ENCODE measurements at regions not wholly inside any gene's neighbourhood (a gene's known extent, or its start where the extent isn't known, plus 50 kb on each side); places are given as distances from the start of the nearest gene placed in this dataset.
A peak's percentile ranks its signal among the peaks of the same experiment; 100 is the strongest.

- DNase-seq (ENCODE audit: low spot score), result no peak
Observed at GRCh38 chr5:56550227-56550626, 265.1 kb upstream of the MAP3K1 start.

DNA sequence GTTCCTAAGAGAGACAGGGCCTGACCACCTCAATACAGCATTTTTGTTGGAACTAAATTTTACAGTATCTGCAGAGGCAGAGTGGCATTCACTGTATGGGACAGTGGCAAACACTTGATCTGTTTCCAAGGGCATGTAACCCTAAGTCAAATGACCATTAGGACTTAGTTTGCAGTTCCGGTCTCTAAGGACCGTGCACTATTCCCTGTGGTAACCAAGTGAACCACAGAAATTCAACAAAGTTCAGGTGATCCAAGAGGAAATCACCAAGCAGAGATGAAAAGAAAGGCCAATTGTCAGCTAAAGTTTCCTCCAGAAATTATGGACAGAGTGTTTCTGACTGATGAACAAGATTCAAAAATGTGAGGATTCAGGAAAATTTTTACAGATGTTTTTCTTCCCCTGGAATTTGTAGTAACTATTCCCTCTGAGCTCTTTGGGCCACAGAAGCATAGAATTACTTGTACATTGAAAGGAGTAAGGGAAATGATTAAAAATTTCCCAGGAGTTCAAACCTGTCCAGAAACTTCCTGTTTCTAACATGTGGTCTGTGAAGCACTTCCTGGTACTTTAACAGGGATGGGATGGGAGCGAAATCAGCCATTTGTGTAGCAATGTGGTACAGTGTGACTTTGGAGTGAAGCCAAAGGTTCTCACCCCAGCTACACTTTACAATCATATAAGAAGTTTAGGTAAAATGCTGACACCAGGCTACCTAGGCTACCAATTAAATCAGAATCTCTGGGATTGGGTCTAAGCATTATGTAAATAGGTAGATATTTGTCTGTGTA, 266.1 kb upstream of the MAP3K1 start:
- DNase-seq (ENCODE audit: low spot score), result no peak

GRCh38 chr5:56545016-56545415, 270.3 kb upstream of the MAP3K1 start:
- no peak for DNase-seq (ENCODE audit: low spot score)

DNA sequence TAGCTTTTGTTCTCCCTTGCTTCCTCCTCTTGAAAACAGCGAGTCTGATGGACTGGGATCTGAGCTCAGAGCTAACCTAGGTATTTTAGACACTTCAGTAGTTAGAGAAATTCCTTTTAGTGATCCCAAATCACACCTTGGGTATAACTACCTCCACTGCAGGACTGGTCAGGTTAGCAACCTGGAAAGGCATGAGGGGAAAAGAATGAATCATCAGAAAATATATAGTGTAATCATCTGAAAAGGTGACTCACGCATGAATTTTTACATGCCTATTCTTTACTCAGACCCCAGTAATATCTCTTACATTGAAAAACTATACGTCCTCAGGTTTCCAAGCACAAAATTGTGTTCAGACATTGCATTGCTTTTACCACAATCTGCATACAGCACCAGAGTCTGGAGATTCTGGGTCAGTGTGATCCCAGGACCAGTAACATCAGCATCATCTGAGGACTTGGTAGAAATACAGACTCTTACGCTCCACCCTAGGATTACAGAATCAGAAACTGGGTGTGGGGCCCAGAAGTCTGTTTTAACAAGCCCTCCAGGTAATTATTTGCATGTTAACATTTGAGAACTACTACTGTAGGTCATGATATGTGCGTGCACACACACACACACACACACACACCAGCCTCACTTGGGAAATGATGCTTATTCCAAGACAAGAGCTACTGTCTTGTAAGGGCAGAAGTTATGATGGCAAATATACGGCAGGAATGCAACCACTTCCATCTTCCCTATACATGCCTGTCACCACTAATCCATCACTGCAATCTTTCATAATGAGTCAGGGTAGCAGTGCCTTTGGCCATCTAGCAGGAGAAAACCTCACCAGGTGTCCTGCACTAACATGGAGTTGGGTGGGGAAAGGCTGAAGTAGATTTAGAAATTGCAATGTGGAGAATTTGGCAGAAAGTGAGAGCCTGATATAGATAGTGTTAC, 271.6 kb upstream of the MAP3K1 start:
- no peak for DNase-seq (ENCODE audit: low spot score)

DNA sequence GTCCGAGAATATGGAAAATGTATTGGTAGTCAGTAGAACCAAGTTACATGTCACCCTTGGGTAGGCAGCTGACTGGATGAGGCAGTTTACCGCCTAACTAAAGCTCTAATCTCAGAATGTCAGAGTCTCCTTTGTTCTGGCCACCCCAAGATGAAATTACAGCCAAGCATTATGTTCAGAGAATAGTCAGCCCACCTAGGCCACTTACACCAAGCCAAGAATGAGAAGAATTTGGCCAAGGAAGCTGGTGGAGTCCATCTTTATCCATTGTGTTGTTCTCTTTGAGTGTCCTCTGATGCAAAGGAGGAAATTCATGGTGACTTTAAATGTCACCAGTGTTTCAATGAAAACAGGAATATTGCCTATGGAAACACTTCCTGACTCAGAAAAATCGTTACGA, 275.1 kb upstream of the MAP3K1 start:
- no peak for DNase-seq (ENCODE audit: low spot score)

GRCh38 chr5:56538580-56538979, 276.8 kb upstream of the MAP3K1 start:
- DNase-seq (ENCODE audit: low spot score), result no peak

DNA sequence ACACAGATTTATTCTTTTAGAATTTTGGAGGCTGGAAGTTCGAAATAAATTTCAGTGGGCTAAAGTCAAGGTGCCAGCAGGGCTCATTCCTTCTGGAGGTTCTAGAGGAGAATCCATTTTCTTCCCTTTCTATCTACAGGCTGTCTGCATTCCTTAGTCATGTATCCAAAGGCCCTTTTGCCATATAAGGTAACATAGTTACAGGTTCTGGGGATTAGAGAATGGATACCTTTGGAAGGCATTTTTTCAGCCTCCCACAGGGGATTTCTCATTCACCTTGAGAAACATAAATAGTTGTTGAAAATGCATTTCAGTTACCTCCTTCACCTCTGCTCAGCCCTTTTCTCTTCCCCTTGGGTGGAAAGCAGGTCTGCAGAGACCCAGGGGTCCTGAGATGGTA, 280.0 kb upstream of the MAP3K1 start:
- no peak for DNase-seq (ENCODE audit: low spot score)

DNA sequence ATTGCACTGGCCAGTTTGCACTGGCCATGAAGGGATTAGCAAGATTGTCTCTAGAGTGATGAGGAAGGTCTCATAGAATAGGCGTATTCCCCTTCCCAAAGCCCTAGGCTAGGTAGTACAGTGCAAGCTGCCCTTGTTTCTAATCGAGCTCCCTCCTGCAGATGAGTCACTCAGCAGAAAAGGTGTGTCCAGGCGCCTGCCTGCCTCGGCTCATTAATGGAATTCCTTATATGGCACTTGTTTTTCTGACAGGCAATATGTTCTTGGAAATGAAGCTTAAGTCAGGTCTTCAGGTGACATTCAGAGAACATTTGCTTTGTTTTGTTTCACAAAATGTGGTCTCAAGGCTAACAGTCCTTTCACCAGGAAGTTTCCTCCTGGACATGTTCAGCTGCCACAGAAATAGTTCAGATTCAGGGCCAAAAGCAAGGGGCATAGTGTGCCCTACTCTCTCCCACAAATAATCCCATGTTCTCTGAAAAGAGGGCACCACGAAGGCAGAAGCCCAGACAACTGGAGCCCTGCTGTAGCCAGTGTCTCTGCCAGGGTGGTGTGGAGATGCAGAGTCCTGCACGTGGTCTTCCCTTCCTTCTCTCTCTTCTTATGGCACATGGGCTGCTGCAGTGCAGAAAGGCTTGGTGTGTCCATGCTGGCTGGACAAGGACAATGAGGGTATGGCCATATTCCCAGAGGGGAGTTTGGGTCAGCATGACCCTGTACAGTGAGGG, 281.1 kb upstream of the MAP3K1 start:
- DNase-seq (ENCODE audit: low spot score), result peak; percentile 54

- no peak for DNase-seq (ENCODE audit: low spot score)
Observed at GRCh38 chr5:56532466-56532865, 282.9 kb upstream of the MAP3K1 start.

- DNase-seq (ENCODE audit: low spot score), result no peak
Observed at GRCh38 chr5:56530626-56531138, 284.7 kb upstream of the MAP3K1 start.

- no peak for DNase-seq (ENCODE audit: low spot score)
Observed at GRCh38 chr5:56529666-56530430, 285.5 kb upstream of the MAP3K1 start.

DNA sequence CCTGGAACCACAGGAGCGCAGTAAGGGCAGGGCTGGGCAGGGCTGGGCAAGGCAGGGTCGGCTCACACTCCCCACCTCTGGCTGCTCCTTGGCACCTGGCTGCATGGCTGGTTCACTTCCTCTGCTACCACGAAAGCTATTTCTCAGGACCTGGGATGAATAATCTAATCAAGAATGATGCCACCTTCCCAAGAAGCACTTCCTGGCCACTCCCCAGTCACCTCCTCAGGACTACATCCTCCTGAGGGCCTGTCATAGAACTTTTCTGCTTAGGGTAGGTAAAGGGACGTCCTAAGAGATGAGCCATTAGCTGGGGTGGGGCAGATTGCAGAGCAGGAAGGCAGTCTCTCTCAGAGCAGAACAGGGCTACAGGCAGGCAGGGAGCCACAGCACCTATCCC, 288.2 kb upstream of the MAP3K1 start:
- no peak for DNase-seq (ENCODE audit: low spot score)

DNA sequence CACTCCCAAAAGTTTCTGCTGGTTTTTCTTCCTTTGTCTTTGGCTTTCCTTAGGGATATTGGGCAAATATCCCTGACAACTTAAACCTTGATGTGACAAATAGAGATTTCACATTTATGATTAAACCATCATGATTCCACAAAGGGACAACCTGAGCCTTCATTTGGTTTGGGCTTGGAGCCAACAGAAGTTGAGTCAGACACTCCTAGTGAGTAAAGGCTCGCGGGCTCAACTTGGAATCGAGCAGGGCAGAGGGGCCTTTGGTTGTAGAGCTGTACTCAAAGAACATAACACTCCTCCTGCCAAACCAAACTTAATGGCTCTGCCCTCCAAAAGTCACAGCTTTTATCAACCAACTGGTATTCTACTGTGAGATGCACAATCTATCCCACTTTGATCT, 290.2 kb upstream of the MAP3K1 start:
- DNase-seq (ENCODE audit: low spot score), result no peak

GRCh38 chr5:56523790-56524575, 290.9 kb upstream of the ANKRD55 start:
- DNase-seq (ENCODE audit: low spot score), result no peak

DNA sequence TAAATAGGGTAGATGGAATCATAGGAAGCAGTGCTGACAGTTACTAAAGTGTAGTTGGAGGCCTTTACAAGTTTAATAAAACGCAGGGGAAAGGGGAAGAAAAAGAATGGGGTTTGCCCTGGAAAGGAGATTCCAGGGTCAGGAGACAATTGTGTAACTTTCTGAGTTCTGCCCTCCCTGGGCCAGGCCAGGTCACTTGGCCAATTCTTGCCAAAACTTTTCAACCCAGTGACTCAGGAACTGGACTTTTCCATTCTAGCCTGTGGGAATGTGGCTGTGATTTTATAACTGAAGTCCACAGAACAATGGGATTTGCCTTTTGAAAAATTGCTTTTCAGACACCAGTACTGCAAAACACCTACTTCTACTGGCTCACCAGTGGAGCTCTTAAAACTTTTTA, 289.8 kb upstream of the ANKRD55 start:
- DNase-seq (ENCODE audit: low spot score), result no peak

- DNase-seq (ENCODE audit: low spot score), result no peak
Observed at GRCh38 chr5:56522169-56522568, 289.0 kb upstream of the ANKRD55 start.

DNA sequence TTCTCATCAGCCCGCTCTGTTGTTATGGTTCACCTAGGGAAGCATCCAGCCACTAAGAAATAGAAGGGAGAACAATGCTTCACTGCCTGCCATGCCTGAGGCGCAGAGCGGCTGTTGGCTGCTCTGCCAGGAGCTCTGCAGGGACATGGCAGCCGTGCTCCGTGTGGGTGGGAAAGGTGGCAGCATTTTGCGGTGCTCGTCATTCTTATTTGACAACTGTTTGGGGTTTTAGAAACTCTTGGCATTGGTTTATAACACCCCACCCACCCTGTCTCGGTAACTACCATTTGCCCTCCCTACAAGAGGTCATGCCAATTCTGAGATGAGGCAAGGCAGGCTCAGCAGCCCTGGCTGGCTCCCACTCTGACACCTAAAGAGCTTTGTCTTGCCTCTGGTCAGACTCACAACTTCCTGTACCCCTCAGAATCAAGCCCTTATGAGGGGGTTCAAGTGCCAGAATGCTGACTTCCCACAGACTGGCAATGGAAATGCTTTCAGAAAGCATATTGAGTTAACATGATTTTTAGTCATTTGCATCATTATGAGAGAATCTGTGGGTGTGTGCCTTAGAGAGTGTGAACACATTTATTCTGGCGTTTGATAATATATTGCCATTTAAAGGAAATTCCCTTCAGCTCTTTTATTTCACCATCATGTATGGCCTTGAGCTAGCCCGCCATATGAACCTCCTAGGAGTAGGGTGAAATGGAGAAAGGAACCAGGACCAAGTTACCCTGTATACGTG, 288.0 kb upstream of the ANKRD55 start:
- DNase-seq (ENCODE audit: low spot score), result no peak

- no peak for DNase-seq (ENCODE audit: low spot score)
Observed at GRCh38 chr5:56518820-56519219, 285.7 kb upstream of the ANKRD55 start.

DNA sequence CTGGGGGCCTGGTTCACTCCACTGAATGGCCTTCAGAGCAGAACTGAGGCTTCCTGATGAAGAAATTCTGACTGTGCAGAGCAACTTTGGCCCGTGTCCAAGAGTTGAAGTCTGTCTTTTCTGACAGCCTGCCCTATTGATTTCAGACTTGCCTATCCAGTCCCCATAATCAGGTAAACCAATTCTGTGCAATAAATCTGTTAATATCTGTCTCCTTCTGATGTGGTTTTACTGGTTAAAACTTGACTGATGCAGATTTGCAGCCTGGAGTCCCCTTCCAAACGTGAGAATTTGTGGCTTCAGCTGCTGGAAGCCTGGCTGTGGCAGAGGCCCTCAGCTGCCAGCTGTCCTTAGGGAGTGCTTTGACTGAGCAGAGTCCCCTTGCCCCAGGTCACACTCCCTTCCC, 283.9 kb upstream of the ANKRD55 start:
- DNase-seq (ENCODE audit: low spot score), result peak; percentile 54

DNA sequence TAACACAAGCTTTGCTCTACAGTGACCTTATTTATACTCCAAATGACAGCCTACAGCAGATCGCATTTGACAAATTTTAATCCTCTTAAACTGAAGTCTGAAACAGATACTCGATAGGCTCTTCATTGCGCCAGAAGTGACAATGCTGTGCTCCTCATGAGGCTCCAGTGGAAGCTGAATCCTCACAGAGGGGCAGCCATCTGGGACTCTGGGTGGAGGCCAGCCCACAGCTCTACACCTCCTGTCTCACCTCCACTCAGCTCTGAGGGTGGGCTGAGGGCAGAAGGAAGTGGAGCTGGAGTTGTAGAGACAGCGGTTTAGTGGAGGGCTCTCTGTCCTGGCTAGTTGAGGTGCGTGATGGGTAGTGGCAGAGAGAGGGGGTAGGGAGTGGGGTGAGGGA, 283.3 kb upstream of the ANKRD55 start:
- no peak for DNase-seq (ENCODE audit: low spot score)
